Stomach (tissue), 8 donors: ENCODE measurements at regions not wholly inside any gene's neighbourhood (a gene's known extent, or its start where the extent isn't known, plus 50 kb on each side); places are given as distances from the start of the nearest gene placed in this dataset.

Source experiments
- DNase-seq, 2 donors: peaks; one replicate each; pipeline versions ENCODE4 v3.0.0 to v3.0.0-alpha.2; 2013 to 2019
- H3K27ac ChIP-seq, 5 donors: fragments of 200-600 bp in 4 of 5; sonication (generic) in 4 of 5; one replicate each; pipeline ENCODE4 v1.5.1; 2013 to 2019; ENCODE audit warnings: mild to moderate bottlenecking in 1 of 5, moderate library complexity in 1 of 5
- H3K27me3 ChIP-seq, 3 donors: fragments of 200-600 bp; sonication (generic); one replicate each; pipeline ENCODE4 v1.5.1; 2017 to 2019; ENCODE audit warnings: mixed run types in 1 of 3
- H3K36me3 ChIP-seq, 4 donors: fragments of 200-600 bp; sonication (generic); 1 replicate in 3 of 4; 2 replicates in 1 of 4; pipeline ENCODE4 v1.5.1; 2016 to 2019
- H3K4me1 ChIP-seq, 4 donors: fragments of 200-600 bp; sonication (generic); one replicate each; pipeline ENCODE4 v1.5.1; 2016 to 2019
- H3K4me3 ChIP-seq, 4 donors: fragments of 200-600 bp; sonication (generic) in 3 of 4; one replicate each; pipeline ENCODE4 v1.5.1; 2016 to 2019; ENCODE audit warnings: mild to moderate bottlenecking in 1 of 4
- H3K9me3 ChIP-seq, 4 donors: fragments of 200-600 bp; sonication (generic); one replicate each; pipeline ENCODE4 v1.5.1; 2016 to 2019
- EP300 ChIP-seq: sonication (generic); formaldehyde crosslinking; IDR thresholded peaks from one replicate; pipeline ENCODE4 v1.6.1; 2017; ENCODE audit warnings: antibody characterized with exemption
- POLR2A ChIP-seq, 4 donors: fragments of 450-650 bp; IDR thresholded peaks; one replicate each; pipeline ENCODE4 v1.6.1; 2016; ENCODE audit warnings: antibody characterized with exemption in 4 of 4, control low read depth in 2 of 4, mild to moderate bottlenecking in 1 of 4, moderate library complexity in 1 of 4
- POLR2AphosphoS5 ChIP-seq, 3 donors: sonication (generic); formaldehyde crosslinking; IDR thresholded peaks; one replicate each; pipeline ENCODE4 v1.6.1; 2016; ENCODE audit warnings: antibody characterized with exemption in 3 of 3
- WGBS, 5 donors: extraction: QIAGEN DNeasy Blood & Tissue Kit in 3 of 5; methylation state at CpG; one replicate each; pipeline versions ENCODE4 v1.1.5 to v1.1.7; 2013 to 2018; 5-methylcytosine and 5-hydroxymethylcytosine counted together
- intact Hi-C: fragments of 100-400 bp; cut with DNase I; formaldehyde crosslinking; loops from one replicate; pipeline ENCODE4 v1.15.1; 2023; ENCODE audit warnings: low total_unique reads
- TF ChIP-seq, protein P1 (sequence below), 7 experiments: fragments of 450-650 bp in 4 of 7; fragments of 200-600 bp in 3 of 7; sonication (generic) in 3 of 7; IDR thresholded peaks; one replicate each; pipeline ENCODE4 v1.5.1; 2016 to 2019; ENCODE audit warnings: antibody characterized with exemption in 7 of 7, control low read depth in 2 of 7, mild to moderate bottlenecking in 1 of 7
- donor health status: healthy with polysubstance abuse.
- donor health status: Bipolar disorder and iron deficiency.
- donor health status: healthy.

DNA sequence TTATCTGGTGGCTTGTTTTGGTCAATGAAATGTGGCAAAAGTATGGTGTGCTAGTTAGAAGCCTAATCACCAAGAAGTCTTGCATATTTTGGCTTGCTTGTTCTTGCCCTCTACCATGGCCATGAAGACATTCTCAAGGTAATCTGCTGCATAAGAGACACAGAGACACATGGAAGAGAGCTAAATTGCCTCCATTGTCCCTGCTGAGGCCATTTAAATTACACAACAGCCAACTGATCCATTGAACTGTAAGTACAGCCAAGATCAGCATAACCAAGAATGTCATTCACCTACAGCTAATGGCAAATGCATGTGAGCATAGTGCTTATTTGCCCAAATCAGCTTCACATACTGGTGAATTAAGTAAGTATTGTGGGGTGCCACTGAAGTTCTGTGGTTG lies 603.8 kb downstream of the FRK start:
- Histone ChIP-seq H3K4me1 (no peaks in the 10 kb centered on the region), H3K9me3 (no peaks in the 10 kb centered on the region), H3K36me3 (no peaks in the 10 kb centered on the region), H3K4me3 (no peak overlapping the region), H3K27me3 (no peaks in the 10 kb centered on the region), H3K27ac (no peak overlapping the region)
- DNase-seq = no peak
- intact Hi-C loops = no loop called here
- TF ChIP-seq EP300 (no peak), POLR2A (IDR thresholded peaks at IDR 0.05) (no peak), POLR2AphosphoS5 (IDR thresholded peaks at IDR 0.05) (no peak)
- TF ChIP-seq, protein P1, sequence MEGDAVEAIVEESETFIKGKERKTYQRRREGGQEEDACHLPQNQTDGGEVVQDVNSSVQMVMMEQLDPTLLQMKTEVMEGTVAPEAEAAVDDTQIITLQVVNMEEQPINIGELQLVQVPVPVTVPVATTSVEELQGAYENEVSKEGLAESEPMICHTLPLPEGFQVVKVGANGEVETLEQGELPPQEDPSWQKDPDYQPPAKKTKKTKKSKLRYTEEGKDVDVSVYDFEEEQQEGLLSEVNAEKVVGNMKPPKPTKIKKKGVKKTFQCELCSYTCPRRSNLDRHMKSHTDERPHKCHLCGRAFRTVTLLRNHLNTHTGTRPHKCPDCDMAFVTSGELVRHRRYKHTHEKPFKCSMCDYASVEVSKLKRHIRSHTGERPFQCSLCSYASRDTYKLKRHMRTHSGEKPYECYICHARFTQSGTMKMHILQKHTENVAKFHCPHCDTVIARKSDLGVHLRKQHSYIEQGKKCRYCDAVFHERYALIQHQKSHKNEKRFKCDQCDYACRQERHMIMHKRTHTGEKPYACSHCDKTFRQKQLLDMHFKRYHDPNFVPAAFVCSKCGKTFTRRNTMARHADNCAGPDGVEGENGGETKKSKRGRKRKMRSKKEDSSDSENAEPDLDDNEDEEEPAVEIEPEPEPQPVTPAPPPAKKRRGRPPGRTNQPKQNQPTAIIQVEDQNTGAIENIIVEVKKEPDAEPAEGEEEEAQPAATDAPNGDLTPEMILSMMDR (IDR thresholded peaks at IDR 0.05) = no peak

DNA sequence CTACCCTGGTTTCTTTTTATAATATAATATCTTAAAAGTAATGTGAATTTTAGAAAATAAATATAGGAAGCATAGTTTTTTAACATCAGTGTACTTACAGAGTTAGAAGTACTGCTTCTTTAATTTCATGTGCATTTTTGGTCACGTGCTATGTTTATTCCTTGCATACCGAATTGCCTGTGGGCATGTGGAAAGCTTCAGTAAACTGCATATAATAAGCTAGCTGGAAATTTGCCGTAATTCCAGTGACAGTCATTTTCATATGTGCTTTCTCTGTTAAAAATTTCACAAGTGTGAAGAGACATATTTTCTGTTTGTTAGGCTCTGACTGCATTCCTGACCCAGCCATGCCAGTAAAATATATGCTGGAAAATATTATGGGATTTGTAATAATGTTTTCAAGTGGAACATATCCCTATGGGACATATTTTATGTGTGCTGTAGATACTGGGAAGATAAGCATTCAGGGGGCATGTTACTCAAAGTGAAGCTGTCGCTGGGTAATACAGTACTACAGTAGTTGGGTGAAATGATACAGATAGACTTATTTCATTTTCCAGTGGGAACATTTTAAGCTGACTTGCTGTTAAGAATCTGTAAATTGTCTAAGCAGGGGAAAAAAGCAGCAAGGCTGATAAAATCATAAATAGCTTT lies 616.7 kb downstream of the FRK start:
- no peak overlapping the region for H3K4me3 ChIP-seq
- no peak overlapping the region for H3K27ac ChIP-seq
- H3K36me3 ChIP-seq = no peaks in the 10 kb centered on the region
- no peaks in the 10 kb centered on the region for H3K4me1 ChIP-seq
- no peak for DNase-seq
- 75 to 90% (median 82%) methylated on average over 4 of the region's 4 CpGs for WGBS, 5 donors
- no peaks in the 10 kb centered on the region for H3K9me3 ChIP-seq
- H3K27me3 ChIP-seq = no peaks in the 10 kb centered on the region
- intact Hi-C loops = no loop called here
- TF ChIP-seq POLR2A (IDR thresholded peaks at IDR 0.05) (no peak), POLR2AphosphoS5 (IDR thresholded peaks at IDR 0.05) (no peak), EP300 (no peak)
- TF ChIP-seq, protein P1 (IDR thresholded peaks at IDR 0.05) = no peak

DNA sequence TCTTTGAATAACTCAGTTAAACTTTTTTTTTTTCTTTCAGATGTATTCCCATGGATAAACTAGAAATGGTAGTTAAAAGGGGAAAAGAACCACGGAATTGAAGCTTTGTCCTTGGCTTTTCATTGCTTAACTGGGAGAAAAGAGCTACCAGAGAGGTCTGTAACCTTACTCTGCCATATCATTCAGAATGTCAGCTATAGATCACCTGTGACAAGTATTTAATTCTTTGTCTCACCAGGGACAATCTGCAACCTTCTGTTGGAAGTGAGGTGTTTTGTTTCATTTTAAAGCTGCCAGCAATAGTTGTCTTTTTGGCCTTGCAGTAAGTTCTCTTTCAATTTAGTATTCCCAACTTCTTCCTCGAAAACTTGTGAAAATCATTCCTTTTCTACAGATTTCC lies 618.4 kb downstream of the FRK start:
- Histone ChIP-seq H3K4me1 (no peaks in the 10 kb centered on the region), H3K27me3 (no peaks in the 10 kb centered on the region), H3K27ac (no peak overlapping the region), H3K36me3 (no peaks in the 10 kb centered on the region), H3K9me3 (no peaks in the 10 kb centered on the region), H3K4me3 (no peak overlapping the region)
- intact Hi-C loops = no loop called here
- TF ChIP-seq POLR2A (IDR thresholded peaks at IDR 0.05) = no peak
- TF ChIP-seq POLR2AphosphoS5 (IDR thresholded peaks at IDR 0.05) = no peak
- TF ChIP-seq, protein P1 (IDR thresholded peaks at IDR 0.05) = no peak
- no peak for TF ChIP-seq EP300
- 69 to 81% (median 73%) methylated on average over 2 of the region's 2 CpGs for WGBS, 5 donors
- DNase-seq = no peak

DNA sequence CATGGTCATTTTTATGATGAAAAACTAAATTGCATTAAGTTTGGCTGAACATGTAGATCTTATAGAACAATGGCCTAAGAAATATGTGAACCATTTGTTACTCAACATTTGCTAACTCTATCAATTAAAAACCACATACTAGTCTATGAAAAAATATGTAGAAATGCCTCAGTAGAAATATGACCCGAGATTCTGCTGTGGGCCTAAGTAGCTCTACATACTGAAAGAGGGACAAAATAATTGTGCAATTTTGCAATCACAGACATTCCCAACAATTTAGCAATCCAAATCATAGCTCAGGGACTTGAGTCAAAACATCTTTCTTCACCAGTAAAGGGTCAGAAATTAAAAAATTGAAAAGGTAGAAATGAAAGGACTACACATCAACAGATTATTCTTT lies 619.0 kb downstream of the FRK start:
- no peak for TF ChIP-seq POLR2A (IDR thresholded peaks at IDR 0.05)
- no peak for TF ChIP-seq POLR2AphosphoS5 (IDR thresholded peaks at IDR 0.05)
- TF ChIP-seq EP300 = no peak
- TF ChIP-seq, protein P1 (IDR thresholded peaks at IDR 0.05) = no peak
- WGBS, 5 donors = 67 to 97% (median 84%) methylated on average over 1 of the region's 1 CpG
- intact Hi-C loops = no loop called here

More for the DNA sequence above, 619.0 kb downstream of the FRK start:
- H3K27ac ChIP-seq = no peak overlapping the region
- H3K36me3 ChIP-seq = no peaks in the 10 kb centered on the region
- no peaks in the 10 kb centered on the region for H3K9me3 ChIP-seq
- H3K4me3 ChIP-seq = no peak overlapping the region
- DNase-seq = no peak
- no peaks in the 10 kb centered on the region for H3K4me1 ChIP-seq
- H3K27me3 ChIP-seq = no peaks in the 10 kb centered on the region
